HG02763 (cell line): ENCODE measurements at regions not wholly inside any gene's neighbourhood (a gene's known extent, or its start where the extent isn't known, plus 50 kb on each side); places are given as distances from the start of the nearest gene placed in this dataset.

ENCODE experiments used
- ATAC-seq: cut with Tn5 transposase; IDR thresholded peaks from one replicate; pipeline ENCODE4 v1.9.1; 2021; ENCODE audit warnings: mild to moderate bottlenecking, moderate library complexity; ENCODE audit not compliant: unreplicated experiment

- no peak for ATAC-seq
These were observed 273.3 kb upstream of the SEMA6A start for GRCh38 chr5:116847960-116848359.

- no peak for ATAC-seq
These were observed 269.4 kb upstream of the SEMA6A start for GRCh38 chr5:116844015-116844414.

- ATAC-seq: no peak
These were observed 267.9 kb upstream of the SEMA6A start for GRCh38 chr5:116842514-116842961.

- ATAC-seq: no peak
These were observed 267.1 kb upstream of the SEMA6A start for GRCh38 chr5:116841734-116842133.

- ATAC-seq: no peak
These were observed 263.5 kb upstream of the SEMA6A start for GRCh38 chr5:116838011-116838536.

GRCh38 chr5:116834796-116835515 lies 260.3 kb upstream of the SEMA6A start:
- ATAC-seq: no peak

- no peak for ATAC-seq
These were observed 255.5 kb upstream of the SEMA6A start for GRCh38 chr5:116830079-116830478.

GRCh38 chr5:116827078-116827477 lies 252.5 kb upstream of the SEMA6A start:
- no peak for ATAC-seq

GRCh38 chr5:116825486-116825885 lies 250.9 kb upstream of the SEMA6A start:
- ATAC-seq: no peak

- ATAC-seq: no peak
These were observed 250.3 kb upstream of the SEMA6A start for GRCh38 chr5:116824751-116825438.

GRCh38 chr5:116814626-116815385 lies 240.2 kb upstream of the SEMA6A start:
- ATAC-seq: no peak

GRCh38 chr5:116813906-116814305 lies 239.3 kb upstream of the SEMA6A start:
- ATAC-seq: no peak

- ATAC-seq: no peak
These were observed 238.7 kb upstream of the SEMA6A start for GRCh38 chr5:116813356-116813755.

GRCh38 chr5:116810951-116811350 lies 236.3 kb upstream of the SEMA6A start:
- no peak for ATAC-seq

GRCh38 chr5:116806836-116807235 lies 232.2 kb upstream of the SEMA6A start:
- no peak for ATAC-seq

GRCh38 chr5:116799401-116799800 lies 224.8 kb upstream of the SEMA6A start:
- ATAC-seq: no peak

GRCh38 chr5:116795189-116795588 lies 220.6 kb upstream of the SEMA6A start:
- ATAC-seq: no peak

GRCh38 chr5:116789522-116789921 lies 214.9 kb upstream of the SEMA6A start:
- no peak for ATAC-seq

GRCh38 chr5:116788851-116789403 lies 214.3 kb upstream of the SEMA6A start:
- no peak for ATAC-seq

- ATAC-seq: no peak
These were observed 212.9 kb upstream of the SEMA6A start for GRCh38 chr5:116787570-116787969.

GRCh38 chr5:116785106-116785505 lies 210.5 kb upstream of the SEMA6A start:
- ATAC-seq: no peak
